Tibial nerve (tissue), 4 donors: ENCODE measurements at regions not wholly inside any gene's neighbourhood (a gene's known extent, or its start where the extent isn't known, plus 50 kb on each side); places are given as distances from the start of the nearest gene placed in this dataset.

Experiments
- CTCF ChIP-seq, 5 experiments: fragments of 200-600 bp in 3 of 5; fragments of 450-650 bp in 2 of 5; sonication (generic) in 3 of 5; IDR thresholded peaks; one replicate each; pipeline ENCODE4 v1.5.1; 2016 to 2019; ENCODE audit warnings: antibody characterized with exemption in 5 of 5, mild to moderate bottlenecking in 3 of 5, moderate library complexity in 2 of 5
- EP300 ChIP-seq, 2 donors: sonication (generic); formaldehyde crosslinking; IDR thresholded peaks; one replicate each; pipeline ENCODE4 v1.6.1; 2017; ENCODE audit warnings: antibody characterized with exemption in 2 of 2, mild to moderate bottlenecking in 1 of 2
- POLR2A ChIP-seq, 2 donors: fragments of 450-650 bp; IDR thresholded peaks; one replicate each; pipeline ENCODE4 v1.6.1; 2017; ENCODE audit warnings: antibody characterized with exemption in 2 of 2, mild to moderate bottlenecking in 2 of 2, moderate library complexity in 2 of 2

DNA sequence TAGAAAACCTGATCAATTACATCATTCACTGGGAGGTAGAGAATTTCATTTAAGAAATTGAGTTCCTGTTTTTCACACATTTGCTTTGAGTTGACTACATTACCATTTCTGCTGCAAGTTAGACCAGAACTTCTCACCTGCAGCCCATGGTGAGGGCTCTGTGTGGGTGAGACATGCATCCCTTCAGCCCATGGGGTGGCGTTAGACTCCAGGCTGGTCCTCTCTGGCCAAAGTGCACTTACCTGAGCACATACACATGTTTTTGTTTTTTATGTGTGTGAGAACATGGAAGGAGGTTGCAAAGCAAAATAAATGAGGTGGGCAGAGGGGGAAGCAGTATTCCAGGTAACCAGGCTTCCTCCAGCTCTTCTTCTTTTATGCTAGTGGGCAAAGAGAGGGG is 470.2 kb downstream of the PMP22 start:
- TF ChIP-seq POLR2A (IDR thresholded peaks at IDR 0.05) (no peak), CTCF (IDR thresholded peaks at IDR 0.05) (no peak), EP300 (IDR thresholded peaks at IDR 0.05) (no peak)
